ENCODE measurements at regions not wholly inside any gene's neighbourhood (a gene's known extent, or its start where the extent isn't known, plus 50 kb on each side); places are given as distances from the start of the nearest gene placed in this dataset.

GRCh38 chrX:87914726-87915125 is 397.1 kb downstream of the KLHL4 start:
- no peak for TF ChIP-seq CTCF (IDR thresholded peaks at IDR 0.05; ENCODE audit: low read length)
- TF ChIP-seq EZH2 (IDR thresholded peaks at IDR 0.05; ENCODE audit: borderline replicate concordance, low read length): no peak
- H2AFZ ChIP-seq (ENCODE audit: low read length): no peak overlapping the region

GRCh38 chrX:87924619-87925018 is 407.0 kb downstream of the KLHL4 start:
- no peak overlapping the region for H2AFZ ChIP-seq (ENCODE audit: low read length)
- no peaks in the 10 kb centered on the region for H3K9me2 ChIP-seq (ENCODE audit: low read depth, low read length)
- H3K4me2 ChIP-seq (ENCODE audit: low read length): no peak overlapping the region
- H3K79me2 ChIP-seq (ENCODE audit: insufficient read depth, low read length): no peaks in the 10 kb centered on the region
- no peaks in the 10 kb centered on the region for H3K36me3 ChIP-seq (ENCODE audit: insufficient read depth, low read length)
- H3K9me3 ChIP-seq (ENCODE audit: low read length): no peaks in the 10 kb centered on the region
- no peak for TF ChIP-seq CTCF (IDR thresholded peaks at IDR 0.05; ENCODE audit: low read length)
- TF ChIP-seq EZH2 (IDR thresholded peaks at IDR 0.05; ENCODE audit: borderline replicate concordance, low read length): no peak
- no peaks in the 10 kb centered on the region for H3K27me3 ChIP-seq (ENCODE audit: insufficient read depth, low read length)
- H3K27ac ChIP-seq (ENCODE audit: low read depth, low read length, poor library complexity, severe bottlenecking): no peak overlapping the region
- no peak overlapping the region for H3K4me3 ChIP-seq (ENCODE audit: low read depth, low read length, poor library complexity, severe bottlenecking)
- H3K9ac ChIP-seq (ENCODE audit: low read length): no peak overlapping the region
- no peaks in the 10 kb centered on the region for H3K4me1 ChIP-seq (ENCODE audit: insufficient read depth, low read length, severe bottlenecking)
- no peaks in the 10 kb centered on the region for H4K20me1 ChIP-seq (ENCODE audit: insufficient read depth, low read length)
- no peaks in the 10 kb centered on the region for H3F3A ChIP-seq (ENCODE audit: insufficient read depth, low read length)

More at GRCh38 chrX:87914726-87915125, 397.1 kb downstream of the KLHL4 start:
- Histone ChIP-seq H3K9me2 (ENCODE audit: low read depth, low read length) (no peaks in the 10 kb centered on the region), H3K27ac (ENCODE audit: low read depth, low read length, poor library complexity, severe bottlenecking) (no peak overlapping the region), H3K4me2 (ENCODE audit: low read length) (no peak overlapping the region), H3K27me3 (ENCODE audit: insufficient read depth, low read length) (no peaks in the 10 kb centered on the region), H3K4me1 (ENCODE audit: insufficient read depth, low read length, severe bottlenecking) (no peaks in the 10 kb centered on the region), H4K20me1 (ENCODE audit: insufficient read depth, low read length) (no peaks in the 10 kb centered on the region), H3K79me2 (ENCODE audit: insufficient read depth, low read length) (no peaks in the 10 kb centered on the region), H3F3A (ENCODE audit: insufficient read depth, low read length) (no peaks in the 10 kb centered on the region), H3K9ac (ENCODE audit: low read length) (no peak overlapping the region), H3K9me3 (ENCODE audit: low read length) (no peaks in the 10 kb centered on the region), H3K4me3 (ENCODE audit: low read depth, low read length, poor library complexity, severe bottlenecking) (no peak overlapping the region), H3K36me3 (ENCODE audit: insufficient read depth, low read length) (no peaks in the 10 kb centered on the region)

- H3K79me2 ChIP-seq (ENCODE audit: insufficient read depth, low read length): no peaks in the 10 kb centered on the region
- no peaks in the 10 kb centered on the region for H3K27me3 ChIP-seq (ENCODE audit: insufficient read depth, low read length)
Observed at GRCh38 chrX:87941841-87942240, 424.2 kb downstream of the KLHL4 start.

More at GRCh38 chrX:87941841-87942240, 424.2 kb downstream of the KLHL4 start:
- Histone ChIP-seq H3K4me1 (ENCODE audit: insufficient read depth, low read length, severe bottlenecking) (no peaks in the 10 kb centered on the region), H3F3A (ENCODE audit: insufficient read depth, low read length) (no peaks in the 10 kb centered on the region), H3K36me3 (ENCODE audit: insufficient read depth, low read length) (no peaks in the 10 kb centered on the region), H3K4me2 (ENCODE audit: low read length) (no peak overlapping the region), H3K4me3 (ENCODE audit: low read depth, low read length, poor library complexity, severe bottlenecking) (no peak overlapping the region), H3K9ac (ENCODE audit: low read length) (no peak overlapping the region), H4K20me1 (ENCODE audit: insufficient read depth, low read length) (no peaks in the 10 kb centered on the region), H2AFZ (ENCODE audit: low read length) (no peak overlapping the region), H3K9me2 (ENCODE audit: low read depth, low read length) (no peaks in the 10 kb centered on the region), H3K27ac (ENCODE audit: low read depth, low read length, poor library complexity, severe bottlenecking) (no peak overlapping the region), H3K9me3 (ENCODE audit: low read length) (no peaks in the 10 kb centered on the region)
- TF ChIP-seq EZH2 (IDR thresholded peaks at IDR 0.05; ENCODE audit: borderline replicate concordance, low read length) (no peak), CTCF (IDR thresholded peaks at IDR 0.05; ENCODE audit: low read length) (no peak)
